HCT116 (cell line): ENCODE measurements at regions not wholly inside any gene's neighbourhood (a gene's known extent, or its start where the extent isn't known, plus 50 kb on each side); places are given as distances from the start of the nearest gene placed in this dataset.

Experiments
- ATAC-seq: fragments of 200-7000 bp; cut with Tn5 transposase; 2 replicates; pipeline ENCODE4 v1.9.1; 2020; ENCODE audit warnings: mild to moderate bottlenecking, moderate library complexity
- BruUV-seq: library from RNA; stranded (reverse); fragments of 400-500 nt; replicated peaks from 2 replicates; lab custom pipeline; 2021; lab: Mats Ljungman, UMichigan
- CTCF ChIA-PET: fragments of 300-600 bp; sonication (Branson Sonifier 250); formaldehyde crosslinking; loops from one replicate; lab custom pipeline; 2021; ENCODE audit warnings: antibody characterized with exemption; lab: Charles Lee
- POLR2A ChIA-PET: fragments of 300-600, 350-600 bp; sonication (Branson Sonifier 250); formaldehyde crosslinking; loops from one replicate; lab custom pipeline; 2021; ENCODE audit warnings: antibody characterized with exemption; lab: Charles Lee
- RAD21 ChIA-PET, 2 experiments: fragments of 300-600 bp; sonication (Branson Sonifier 250); formaldehyde crosslinking; loops; one replicate each; lab custom pipeline; 2023; ENCODE audit warnings: low total read pairs in 2 of 2; ENCODE audit not compliant: uncharacterized antibody in 2 of 2, unreplicated experiment in 2 of 2, low non-redundant PET in 1 of 2; lab: Charles Lee
- DNase-seq: peaks from one replicate; pipeline ENCODE4 v3.0.0-alpha.2; 2010; ENCODE audit warnings: low read depth, low spot score
- H2AFZ ChIP-seq: fragments of 200-600 bp; shearing (Covaris generic), sonication (generic); 2 replicates; pipeline ENCODE4 v1.6.1; 2017; ENCODE audit warnings: low read depth, mixed run types, mixed read lengths, antibody characterized with exemption, low read length; ENCODE audit not compliant: poor library complexity, severe bottlenecking
- H3K27ac ChIP-seq: 2 replicates; pipeline ENCODE4 v1.5.1; 2012; ENCODE audit warnings: low read depth, low read length
- H3K27me3 ChIP-seq: fragments of 200-600 bp; sonication (generic); 2 replicates; pipeline ENCODE4 v1.6.1; 2016; ENCODE audit warnings: mixed run types, low read length, mixed read lengths; ENCODE audit not compliant: insufficient read depth
- H3K36me3 ChIP-seq, 2 experiments: fragments of 200-500 bp in 1 of 2; fragments of 200-600 bp in 1 of 2; sonication (Bioruptor generic) in 1 of 2; sonication (generic) in 1 of 2; 2 replicates each; pipeline versions ENCODE4 v1.5.1 to v1.6.1; 2014 to 2016; ENCODE audit warnings: low read length in 2 of 2, inconsistent platforms in 1 of 2, mixed read lengths in 1 of 2, mixed run types in 1 of 2; ENCODE audit not compliant: insufficient read depth in 2 of 2, control insufficient read depth in 1 of 2
- H3K4me1 ChIP-seq, 2 experiments: fragments of 200-600 bp in 1 of 2; sonication (generic) in 1 of 2; 2 replicates each; pipeline versions ENCODE4 v1.5.1 to v1.6.1; 2012 to 2017; ENCODE audit warnings: low read length in 2 of 2, inconsistent platforms in 1 of 2, mild to moderate bottlenecking in 1 of 2, mixed read lengths in 1 of 2, mixed run types in 1 of 2, moderate library complexity in 1 of 2; ENCODE audit not compliant: insufficient read depth in 2 of 2, control insufficient read depth in 1 of 2
- H3K4me2 ChIP-seq: fragments of 200-600 bp; sonication (generic); 2 replicates; pipeline ENCODE4 v1.6.1; 2017; ENCODE audit warnings: mixed run types, low read length, mixed read lengths
- H3K4me3 ChIP-seq, 2 experiments: fragments of 200-600 bp in 1 of 2; sonication (generic) in 1 of 2; replicated peaks in 1 of 2; 2 replicates each; pipeline ENCODE4 v1.5.1; 2011 to 2016; ENCODE audit warnings: low read length in 2 of 2, control low read depth in 1 of 2, low read depth in 1 of 2, mild to moderate bottlenecking in 1 of 2, mixed read lengths in 1 of 2, mixed run types in 1 of 2
- H3K79me2 ChIP-seq: fragments of 200-600 bp; sonication (generic); 2 replicates; pipeline ENCODE4 v1.6.1; 2017; ENCODE audit warnings: mild to moderate bottlenecking, mixed run types, low read length, moderate library complexity, mixed read lengths; ENCODE audit not compliant: insufficient read depth
- H3K9ac ChIP-seq: fragments of 200-600 bp; sonication (generic); 2 replicates; pipeline ENCODE4 v1.6.1; 2016; ENCODE audit warnings: low read length, mixed read lengths
- H3K9me2 ChIP-seq: fragments of 200-600 bp; sonication (generic), shearing (Covaris generic); 2 replicates; pipeline ENCODE4 v1.6.1; 2017; ENCODE audit warnings: mixed run types, mild to moderate bottlenecking, moderate library complexity; ENCODE audit not compliant: insufficient read depth
- H3K9me3 ChIP-seq, 2 experiments: fragments of 200-500 bp in 1 of 2; fragments of 200-600 bp in 1 of 2; sonication (Bioruptor generic) in 1 of 2; sonication (generic) in 1 of 2; 2 replicates each; pipeline ENCODE4 v1.6.1; 2014 to 2017; ENCODE audit warnings: low read length in 2 of 2, mixed read lengths in 2 of 2, inconsistent platforms in 1 of 2, low read depth in 1 of 2, mild to moderate bottlenecking in 1 of 2, mixed run types in 1 of 2, moderate library complexity in 1 of 2; ENCODE audit not compliant: control insufficient read depth in 1 of 2, insufficient read depth in 1 of 2
- H4K20me1 ChIP-seq: fragments of 200-600 bp; sonication (generic), shearing (Covaris generic); 2 replicates; pipeline ENCODE4 v1.6.1; 2017; ENCODE audit warnings: mixed run types, mild to moderate bottlenecking, moderate library complexity; ENCODE audit not compliant: insufficient read depth
- ATF3 ChIP-seq: IDR thresholded peaks from 2 replicates; pipeline ENCODE4 v1.6.1; 2012
- CBX3 ChIP-seq: IDR thresholded peaks from 2 replicates; pipeline ENCODE4 v1.6.1; 2012; ENCODE audit warnings: low read depth
- CEBPB ChIP-seq: IDR thresholded peaks from 2 replicates; pipeline ENCODE4 v1.6.1; 2012; ENCODE audit warnings: low read depth
- CTCF ChIP-seq, 3 experiments: fragments of 200-600 bp in 1 of 3; sonication (generic) in 1 of 3; IDR thresholded peaks in 2 of 3; conservative IDR thresholded peaks in 1 of 3; 2 replicates each; pipeline ENCODE4 v1.5.1; 2012 to 2017; ENCODE audit warnings: low read depth in 2 of 3, low read length in 2 of 3, antibody characterized with exemption in 1 of 3, borderline replicate concordance in 1 of 3, control low read depth in 1 of 3, mild to moderate bottlenecking in 1 of 3, mixed read lengths in 1 of 3, mixed run types in 1 of 3, moderate library complexity in 1 of 3; ENCODE audit not compliant: insufficient read depth in 1 of 3
- EGR1 ChIP-seq: IDR thresholded peaks from 2 replicates; pipeline ENCODE4 v1.6.1; 2012; ENCODE audit warnings: low read depth
- ELF1 ChIP-seq: IDR thresholded peaks from 2 replicates; pipeline ENCODE4 v1.6.1; 2012; ENCODE audit warnings: low read depth, borderline replicate concordance
- EZH2 ChIP-seq: fragments of 200-600 bp; sonication (generic); IDR thresholded peaks from 2 replicates; pipeline ENCODE4 v1.6.1; 2017; ENCODE audit warnings: antibody characterized with exemption, mixed run types
- EZH2phosphoT487 ChIP-seq: fragments of 200-600 bp; IDR thresholded peaks from 2 replicates; pipeline ENCODE4 v1.6.1; 2018; ENCODE audit warnings: antibody characterized with exemption, borderline replicate concordance
- FOSL1 ChIP-seq: IDR thresholded peaks from 2 replicates; pipeline ENCODE4 v1.6.1; 2012; ENCODE audit warnings: low read depth
- MAX ChIP-seq: IDR thresholded peaks from 2 replicates; pipeline ENCODE4 v1.6.1; 2012
- POLR2AphosphoS5 ChIP-seq: IDR thresholded peaks from 2 replicates; pipeline ENCODE4 v1.6.1; 2011; ENCODE audit warnings: mild to moderate bottlenecking, low read depth, low read length, moderate library complexity
- RAD21 ChIP-seq: IDR thresholded peaks from 2 replicates; pipeline ENCODE4 v1.6.1; 2012; ENCODE audit warnings: low read depth, mild to moderate bottlenecking
- REST ChIP-seq: IDR thresholded peaks from 2 replicates; pipeline ENCODE4 v1.6.1; 2012; ENCODE audit warnings: low read depth
- SIN3A ChIP-seq: IDR thresholded peaks from 2 replicates; pipeline ENCODE4 v1.6.1; 2012; ENCODE audit warnings: low read depth
- SP1 ChIP-seq: IDR thresholded peaks from 2 replicates; pipeline ENCODE4 v1.6.1; 2012; ENCODE audit warnings: low read depth
- SRF ChIP-seq: IDR thresholded peaks from 2 replicates; pipeline ENCODE4 v1.6.1; 2012; ENCODE audit warnings: low read depth
- TCF7L2 ChIP-seq: IDR thresholded peaks from 2 replicates; pipeline ENCODE4 v1.7.0; 2011; ENCODE audit warnings: borderline replicate concordance, inconsistent platforms; ENCODE audit not compliant: insufficient read depth, insufficient read length; ENCODE audit errors: extremely low read depth
- ZBTB33 ChIP-seq: IDR thresholded peaks from 2 replicates; pipeline ENCODE4 v1.6.1; 2011; ENCODE audit warnings: mild to moderate bottlenecking, low read length, moderate library complexity; ENCODE audit not compliant: insufficient replicate concordance; ENCODE audit errors: extremely low read depth
- ZFX ChIP-seq: fragments of 450-650 bp; IDR thresholded peaks from 2 replicates; pipeline ENCODE4 v1.6.1; 2017
- ZNF274 ChIP-seq: fragments of 200-500 bp; sonication (Bioruptor generic); IDR thresholded peaks from 2 replicates; pipeline ENCODE4 v1.6.1; 2014; ENCODE audit warnings: mild to moderate bottlenecking, low read depth, low read length, inconsistent platforms
- intact Hi-C: fragments of 100-400 bp; cut with micrococcal nuclease; formaldehyde crosslinking; loops from 2 replicates; pipeline ENCODE4 v1.10.0; 2022

- no TSS peak for BruUV-seq
- H3K79me2 ChIP-seq, result no peaks in the 10 kb centered on the region
- DNase-seq (no peak), ATAC-seq (no peak)
- H3K9me3 ChIP-seq, result no peaks in the 10 kb centered on the region
- H3K9me2 ChIP-seq, result no peaks in the 10 kb centered on the region
- no peak overlapping the region for H3K4me2 ChIP-seq
- H3K27ac ChIP-seq, result no peak overlapping the region
- TF ChIP-seq ZNF274 (no peak), REST (no peak), ATF3 (no peak), RAD21 (no peak), TCF7L2 (no peak), ELF1 (no peak), CTCF (IDR thresholded peaks at IDR 0.05 in 2 of 3, conservative IDR thresholded peaks at IDR 0.05 in 1 of 3; ENCODE audit: borderline replicate concordance in 1 of 3, insufficient read depth in 1 of 3, low read depth in 2 of 3, low read length in 2 of 3) (no peak), POLR2AphosphoS5 (no peak), CBX3 (no peak), EZH2 (no peak), SP1 (no peak), ZBTB33 (no peak), SRF (no peak), CEBPB (no peak), EGR1 (no peak), FOSL1 (no peak), EZH2phosphoT487 (no peak), MAX (no peak), ZFX (no peak), SIN3A (no peak)
- TF ChIP-seq, all 23 proteins: peak for 0
- no peaks in the 10 kb centered on the region for H3K4me1 ChIP-seq
- no peaks in the 10 kb centered on the region for H3K27me3 ChIP-seq
- no peaks in the 10 kb centered on the region for H4K20me1 ChIP-seq
- RAD21 ChIA-PET, result no interaction called here
- H3K4me3 ChIP-seq, result no peak overlapping the region
- H3K36me3 ChIP-seq, result no peaks in the 10 kb centered on the region
- H3K9ac ChIP-seq, result no peak overlapping the region
- H2AFZ ChIP-seq, result no peak overlapping the region
- intact Hi-C loops, result no loop called here
- CTCF ChIA-PET, result no interaction called here
- POLR2A ChIA-PET, result no interaction called here
These were observed 299.2 kb downstream of the ZPLD1 start for GRCh38 chr3:102733791-102734563.
